Iris pigment epithelial cell (primary cell): ENCODE measurements at regions not wholly inside any gene's neighbourhood (a gene's known extent, or its start where the extent isn't known, plus 50 kb on each side); places are given as distances from the start of the nearest gene placed in this dataset.
A peak's percentile ranks its signal among the peaks of the same experiment; 100 is the strongest.

Experiments used
- DNase-seq: peaks from one replicate; pipeline ENCODE4 v3.0.0-alpha.2; 2011; ENCODE audit warnings: low read depth

- no peak for DNase-seq
Measured at GRCh38 chr11:111194860-111195568, 50.5 kb upstream of the POU2AF2 start.

GRCh38 chr11:111193924-111194490 is 51.5 kb upstream of the POU2AF2 start:
- no peak for DNase-seq

- DNase-seq: no peak
Measured at GRCh38 chr11:111189466-111189865, 56.1 kb upstream of the POU2AF2 start.

- peak; percentile 51 for DNase-seq
Measured at GRCh38 chr11:111186308-111186915, 59.1 kb upstream of the POU2AF2 start.

- DNase-seq: peak; percentile 52
Measured at GRCh38 chr11:111185266-111185665, 60.3 kb upstream of the POU2AF2 start.

- peak; percentile 40 for DNase-seq
Measured at GRCh38 chr11:111183706-111184105, 61.8 kb upstream of the POU2AF2 start.

GRCh38 chr11:111179184-111179910 is 66.2 kb upstream of the POU2AF2 start:
- DNase-seq: no peak

GRCh38 chr11:111177037-111177871 is 68.3 kb upstream of the POU2AF2 start:
- no peak for DNase-seq

- DNase-seq: no peak
Measured at GRCh38 chr11:111176603-111177002, 68.9 kb upstream of the POU2AF2 start.

GRCh38 chr11:111173221-111173620 is 72.3 kb upstream of the POU2AF2 start:
- DNase-seq: peak; percentile 14

GRCh38 chr11:111172321-111172862 is 73.1 kb upstream of the POU2AF2 start:
- no peak for DNase-seq

- DNase-seq: no peak
Measured at GRCh38 chr11:111170761-111171379, 74.7 kb upstream of the POU2AF2 start.

- DNase-seq: no peak
Measured at GRCh38 chr11:111169367-111169766, 76.2 kb upstream of the POU2AF2 start.

GRCh38 chr11:111168871-111169270 is 76.7 kb upstream of the POU2AF2 start:
- no peak for DNase-seq

- DNase-seq: no peak
Measured at GRCh38 chr11:111167666-111168065, 77.9 kb upstream of the POU2AF2 start.

GRCh38 chr11:111166598-111166997 is 78.9 kb upstream of the POU2AF2 start:
- no peak for DNase-seq

GRCh38 chr11:111162305-111162704 is 83.2 kb upstream of the POU2AF2 start:
- peak; percentile 67 for DNase-seq

- no peak for DNase-seq
Measured at GRCh38 chr11:111157571-111157970, 88.0 kb upstream of the POU2AF2 start.

GRCh38 chr11:111155021-111155420 is 90.5 kb upstream of the POU2AF2 start:
- peak; percentile 51 for DNase-seq

GRCh38 chr11:111153194-111153593 is 92.3 kb upstream of the POU2AF2 start:
- DNase-seq: peak; percentile 20

- peak; percentile 78 for DNase-seq
Measured at GRCh38 chr11:111148953-111149352, 96.6 kb upstream of the POU2AF2 start.
